HG02678 (cell line): ENCODE measurements at regions not wholly inside any gene's neighbourhood (a gene's known extent, or its start where the extent isn't known, plus 50 kb on each side); places are given as distances from the start of the nearest gene placed in this dataset.

ENCODE experiments used
- ATAC-seq: cut with Tn5 transposase; IDR thresholded peaks from one replicate; pipeline ENCODE4 v1.9.1; 2021; ENCODE audit warnings: mild to moderate bottlenecking, moderate library complexity; ENCODE audit not compliant: unreplicated experiment

DNA sequence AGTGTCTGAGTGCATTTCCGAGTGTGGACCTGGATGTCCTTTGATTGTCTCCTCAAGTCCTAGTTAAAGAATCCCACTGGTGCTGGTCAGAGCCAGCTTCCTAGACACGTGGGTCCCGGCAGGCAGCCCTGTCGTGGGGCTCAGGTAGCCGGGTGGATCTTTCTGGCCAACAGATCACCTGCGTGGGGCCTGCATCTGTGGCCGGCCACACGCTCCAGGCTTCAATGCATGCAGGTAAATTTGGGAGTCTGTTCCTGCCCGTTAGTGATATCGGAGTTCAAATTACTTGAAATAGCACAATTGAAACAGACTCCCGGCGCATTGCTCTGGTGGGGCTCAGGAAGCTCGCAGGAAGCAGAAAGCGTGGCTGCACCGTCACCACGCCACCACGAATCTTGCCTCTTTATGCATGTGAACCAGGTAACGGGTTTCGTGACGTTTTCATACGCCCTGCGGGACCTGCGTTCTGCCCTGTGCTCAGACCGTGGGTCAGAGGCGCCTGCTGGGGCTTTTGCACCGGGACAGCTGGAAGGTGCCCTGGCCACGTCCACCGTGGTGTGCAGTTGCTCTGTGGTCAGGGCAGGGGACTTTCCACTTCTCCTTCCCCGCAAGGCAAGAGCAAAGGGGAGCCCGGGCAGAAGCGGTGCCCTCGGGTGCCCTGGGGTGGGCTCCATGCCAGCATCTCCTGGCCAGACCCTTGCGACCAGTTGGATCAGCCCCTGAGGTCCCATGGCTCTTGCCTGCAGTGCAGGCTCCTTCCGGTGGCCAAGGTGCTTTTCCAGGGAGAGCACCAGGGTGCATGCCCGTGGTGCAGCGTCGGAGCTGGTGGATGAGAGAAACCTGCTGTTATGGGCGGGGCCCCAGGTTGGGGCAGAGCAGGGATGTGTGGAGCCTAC, 803.5 kb downstream of the BRD1 start:
- no peak for ATAC-seq

DNA sequence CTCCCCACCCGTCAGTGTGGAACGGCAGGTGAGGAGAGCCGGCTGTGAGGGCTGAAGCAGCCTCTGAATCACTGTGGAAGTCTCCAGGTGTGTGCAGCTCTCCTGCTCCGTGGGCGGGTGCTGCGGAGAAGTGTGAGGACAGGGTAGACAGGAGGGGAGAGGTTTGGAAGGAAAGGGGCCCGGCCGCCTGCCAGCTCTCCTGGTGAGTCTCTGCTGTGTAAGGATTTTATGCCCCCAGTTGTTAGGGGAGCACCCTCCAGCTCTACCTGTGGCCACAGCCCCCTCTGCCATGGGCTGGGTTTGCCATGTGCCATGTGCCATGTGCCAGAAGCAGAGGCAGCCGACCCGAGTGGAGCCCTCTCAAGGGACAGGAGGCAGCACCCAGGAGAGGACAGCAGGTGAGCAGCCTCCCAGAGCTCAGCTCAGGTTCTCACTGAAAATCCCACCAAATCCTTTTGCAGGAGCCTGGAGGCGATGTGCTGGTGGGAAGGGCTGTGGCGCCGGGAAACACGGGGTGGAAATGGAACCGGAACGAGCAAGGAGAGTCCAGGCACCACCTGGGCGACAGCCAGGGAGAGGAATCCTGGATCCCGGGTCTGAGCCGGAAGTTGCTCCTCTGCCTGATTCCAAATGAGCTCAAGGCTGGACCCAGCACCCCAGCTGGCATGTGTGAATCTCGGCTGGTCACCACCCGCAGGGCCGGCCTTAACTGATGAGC, 804.4 kb downstream of the BRD1 start:
- ATAC-seq = no peak

DNA sequence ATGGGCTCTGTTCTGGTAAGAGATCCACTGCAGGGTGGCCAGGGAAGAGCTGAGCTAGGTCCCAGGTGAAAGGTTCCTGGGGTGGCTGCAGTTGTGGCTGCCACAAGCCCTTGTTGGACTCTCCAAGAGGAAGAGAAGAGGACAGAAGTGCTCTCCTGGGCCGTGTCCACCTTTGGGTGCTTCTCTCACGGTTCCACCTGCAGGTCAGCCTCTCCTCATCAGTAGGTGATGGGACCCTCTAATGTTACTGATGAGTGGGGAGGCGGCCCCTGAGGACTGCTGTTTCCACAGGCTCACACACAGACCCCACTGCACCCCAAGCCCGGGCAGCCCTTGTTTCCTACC, 804.9 kb downstream of the BRD1 start:
- ATAC-seq = no peak

GRCh38 chr22:49021926-49022815, 805.5 kb downstream of the BRD1 start:
- no peak for ATAC-seq

- ATAC-seq = no peak
Measured at GRCh38 chr22:49021131-49021925, 806.3 kb downstream of the BRD1 start.

- no peak for ATAC-seq
Measured at GRCh38 chr22:49019737-49020713, 807.6 kb downstream of the BRD1 start.

GRCh38 chr22:49018601-49019000, 809.1 kb downstream of the BRD1 start:
- no peak for ATAC-seq

DNA sequence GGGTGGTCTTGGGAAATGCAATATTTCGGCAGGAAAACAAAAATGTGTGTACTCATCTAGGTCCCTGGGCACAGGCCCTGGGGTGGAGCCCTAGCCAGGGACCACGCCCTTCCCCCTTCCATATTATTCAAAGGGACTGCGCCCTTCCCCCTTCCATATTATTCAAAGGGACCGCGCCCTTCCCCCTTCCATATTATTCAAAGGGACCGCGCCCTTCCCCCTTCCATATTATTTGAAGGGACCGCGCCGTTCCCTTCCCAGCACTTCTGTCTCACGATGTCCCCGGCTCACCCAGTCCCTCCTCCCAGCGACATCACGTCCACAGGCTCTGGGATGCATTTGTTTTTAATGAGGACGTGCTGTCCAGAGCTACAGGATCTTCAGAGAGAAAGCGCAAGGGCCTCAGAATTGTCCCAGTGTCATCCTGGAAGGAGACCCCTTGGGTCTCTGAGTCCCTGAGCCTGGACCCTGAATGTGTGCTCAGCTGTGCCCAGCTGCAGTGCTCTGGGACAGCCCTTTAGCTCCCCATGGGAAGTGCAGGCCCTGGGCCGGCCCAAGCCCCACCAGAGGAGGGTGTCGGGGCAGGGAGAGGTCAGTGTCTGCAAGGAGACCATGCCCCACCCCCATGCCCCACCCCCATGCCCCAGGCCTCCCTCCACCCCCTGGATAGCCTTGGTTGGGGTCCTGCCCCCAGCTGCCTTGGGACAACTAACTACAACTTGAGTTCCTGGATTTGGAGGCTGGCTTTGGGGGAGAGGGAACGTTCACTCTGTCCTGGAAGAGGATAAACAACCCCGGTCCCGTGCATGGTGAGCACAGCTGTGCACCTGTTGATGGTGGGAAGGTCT, 810.0 kb downstream of the BRD1 start:
- no peak for ATAC-seq

- no peak for ATAC-seq
Measured at GRCh38 chr22:49016909-49017481, 810.7 kb downstream of the BRD1 start.

DNA sequence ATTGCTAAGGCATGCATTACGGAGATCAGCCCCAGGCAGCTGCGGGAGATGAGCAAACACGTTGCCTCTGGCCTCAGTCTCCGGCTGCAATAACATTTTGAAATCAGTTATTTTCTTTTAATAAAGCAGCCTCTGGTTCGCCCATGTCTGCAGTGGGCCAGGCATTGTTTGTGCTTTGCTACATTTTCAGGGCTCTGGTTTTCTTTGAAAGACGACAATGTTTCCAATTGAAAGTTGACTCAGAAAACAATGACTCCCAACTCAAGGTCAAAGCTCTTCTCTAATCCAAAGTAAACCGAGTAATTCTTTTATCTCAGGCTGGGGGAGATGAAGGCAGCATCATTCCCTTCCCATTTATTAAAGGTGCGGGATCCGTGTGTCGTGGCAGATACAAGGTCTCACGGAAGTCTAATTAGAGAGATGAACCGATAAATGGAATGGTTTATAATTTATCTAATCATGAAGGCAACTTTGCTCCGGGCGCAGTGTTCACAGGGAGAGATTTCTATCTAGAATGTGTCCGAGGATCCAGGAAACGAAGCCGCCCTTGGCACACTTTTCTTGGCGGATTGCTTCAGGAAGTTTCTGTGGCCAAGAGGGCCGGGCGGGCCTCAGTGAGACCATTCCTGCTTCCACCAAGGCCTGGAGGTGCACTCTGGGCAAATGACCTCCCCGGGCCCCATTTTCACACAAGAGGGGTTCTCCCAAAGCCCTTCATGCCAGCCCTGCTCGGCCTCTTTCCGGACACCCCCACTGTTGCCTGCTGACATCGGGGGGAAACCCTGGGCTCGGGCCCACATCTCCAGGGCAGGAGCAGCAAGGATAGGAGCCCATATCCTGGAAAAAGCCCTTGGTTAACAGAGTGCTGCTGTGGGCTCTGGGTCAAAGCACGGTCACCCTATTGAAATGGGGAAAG, 811.4 kb downstream of the BRD1 start:
- ATAC-seq = no peak

DNA sequence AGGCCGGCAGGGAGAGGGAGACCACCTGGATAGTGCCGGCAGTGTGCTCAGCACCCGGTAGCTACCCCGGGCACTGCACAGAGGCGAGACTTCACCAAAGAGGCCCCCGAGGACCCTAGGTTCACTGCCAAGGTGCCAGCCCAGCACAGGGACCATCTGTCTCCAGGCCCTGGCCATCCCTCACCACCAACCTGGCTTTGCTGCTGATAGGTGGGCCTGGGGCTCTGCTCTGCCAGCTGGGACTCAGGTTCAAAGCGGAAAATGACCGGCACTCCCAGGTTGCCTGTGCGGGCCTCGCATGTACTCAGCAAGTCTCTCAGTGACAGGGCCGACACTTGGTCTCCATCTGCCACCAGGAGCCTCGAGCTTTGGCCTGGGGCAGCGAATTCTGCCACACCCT, 812.2 kb downstream of the BRD1 start:
- ATAC-seq = no peak

- no peak for ATAC-seq
Measured at GRCh38 chr22:49014227-49015201, 813.2 kb downstream of the BRD1 start.

- no peak for ATAC-seq
Measured at GRCh38 chr22:49013707-49014106, 814.0 kb downstream of the BRD1 start.

DNA sequence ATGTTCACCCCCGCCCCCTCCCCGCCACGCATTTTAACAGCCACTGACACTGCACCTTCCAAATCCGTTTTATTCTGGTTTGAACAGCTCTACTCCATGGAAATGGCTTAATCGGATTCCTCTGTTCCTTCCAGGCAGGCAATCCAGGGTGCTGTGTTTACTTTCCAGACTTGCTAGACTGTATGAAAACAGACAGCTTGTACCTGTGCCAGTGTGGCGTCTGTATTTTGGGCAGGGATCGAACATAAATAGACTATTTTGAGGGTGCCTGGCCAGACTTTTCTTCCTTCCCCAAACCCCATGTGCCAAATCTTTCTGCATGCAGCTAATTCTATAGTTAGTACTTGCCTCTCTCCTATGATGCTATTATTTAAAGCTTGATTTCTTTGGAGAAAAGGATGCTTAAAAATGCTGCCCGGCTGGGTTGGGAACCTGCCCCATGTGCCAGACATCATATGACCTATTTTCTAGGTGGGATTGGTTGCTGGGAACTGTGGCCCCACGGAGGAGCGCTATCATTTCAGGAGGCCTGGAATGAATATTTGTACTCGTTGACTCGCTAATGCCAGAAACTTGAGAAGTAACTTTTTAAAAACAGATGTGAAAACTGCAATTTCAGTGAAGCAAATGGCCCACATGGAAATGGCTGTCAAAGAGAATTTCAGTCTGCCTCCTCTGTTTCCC, 814.8 kb downstream of the BRD1 start:
- no peak for ATAC-seq
